C4-2B (cell line): ENCODE measurements at regions not wholly inside any gene's neighbourhood (a gene's known extent, or its start where the extent isn't known, plus 50 kb on each side); places are given as distances from the start of the nearest gene placed in this dataset.

Source experiments
- CTCF ChIP-seq: fragments of 450-650 bp; conservative IDR thresholded peaks from 2 replicates; pipeline ENCODE4 v1.5.1; 2017; ENCODE audit warnings: mild to moderate bottlenecking
- ZFX ChIP-seq: fragments of 450-650 bp; IDR thresholded peaks from 2 replicates; pipeline ENCODE4 v1.6.1; 2017

GRCh38 chr2:201970786-201971108, 62.9 kb upstream of the FZD7 start:
- no peak for TF ChIP-seq CTCF
- TF ChIP-seq ZFX: no peak
